ENCODE measurements at regions not wholly inside any gene's neighbourhood (a gene's known extent, or its start where the extent isn't known, plus 50 kb on each side); places are given as distances from the start of the nearest gene placed in this dataset.
"Not testable (repeated sequence)": the region's sequence is repeated elsewhere in the genome, so short reads cannot be mapped to it uniquely, and the experiment has no call there.

DNA sequence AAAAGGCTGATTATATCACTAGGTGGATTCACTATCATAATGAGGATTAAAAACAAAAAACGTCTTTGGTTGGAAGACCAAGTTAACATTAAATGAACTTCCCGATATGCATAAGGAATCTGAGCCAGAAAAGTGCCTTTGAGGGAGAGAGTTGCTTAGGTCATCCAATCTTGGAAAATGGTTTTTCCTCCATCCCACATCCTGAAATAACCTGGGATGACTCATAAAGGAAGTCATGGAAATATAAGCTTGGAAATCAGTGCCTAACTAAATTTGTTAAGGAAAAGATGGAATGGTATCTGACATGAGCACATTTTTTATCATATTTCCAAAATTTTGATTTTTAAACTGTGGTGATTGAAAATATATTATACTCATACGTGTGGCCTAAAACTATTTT lies 66.0 kb downstream of the KBTBD8 start:
- TF ChIP-seq YY1 (IDR thresholded peaks at IDR 0.05; ENCODE audit: insufficient read depth, insufficient read length) (no peak), SUZ12 (IDR thresholded peaks at IDR 0.05; ENCODE audit: extremely low read depth, insufficient read depth, insufficient read length) (no peak), ZNF274 (IDR thresholded peaks at IDR 0.05; ENCODE audit: low read depth, low read length) (no peak)
- Histone ChIP-seq H3K9me3 (ENCODE audit: insufficient read depth, low read length) (peaks cover 6% of the 10 kb centered on the region; the same call in 1 of the 2 replicates), H3K36me3 (ENCODE audit: insufficient read depth, insufficient read length, low read length) (no peaks in the 10 kb centered on the region), H3K27me3 (ENCODE audit: insufficient read depth, insufficient read length) (no peaks in the 10 kb centered on the region), H3K9ac (ENCODE audit: insufficient read length, low read depth) (no peak overlapping the region), H3K4me3 (ENCODE audit: insufficient read length, low read depth) (no peak overlapping the region), H3K4me1 (ENCODE audit: insufficient read depth, insufficient read length) (no peaks in the 10 kb centered on the region)
- DNase-seq (ENCODE audit: low read depth, low spot score) = no peak

DNA sequence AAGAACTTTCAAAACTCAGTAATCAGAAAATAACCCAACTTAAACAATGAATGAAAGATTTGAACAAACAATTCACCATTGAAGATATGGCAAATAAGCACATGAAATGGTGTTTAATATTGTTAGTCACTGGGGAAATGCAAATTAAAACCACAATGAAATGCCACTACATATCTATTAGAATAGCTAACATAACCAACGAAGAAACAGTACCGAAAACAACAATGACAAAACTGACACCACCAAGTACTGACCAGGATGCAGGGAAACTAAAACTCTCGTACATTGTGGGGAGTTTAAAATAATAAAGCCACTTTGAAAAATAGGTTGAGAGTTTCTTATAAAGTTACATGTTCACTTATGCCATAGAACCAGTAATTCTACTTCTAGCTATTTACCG lies 69.1 kb downstream of the KBTBD8 start:
- no peak overlapping the region for H3K4me3 ChIP-seq (ENCODE audit: insufficient read length, low read depth)
- H3K4me1 ChIP-seq (ENCODE audit: insufficient read depth, insufficient read length) = no peaks in the 10 kb centered on the region
- DNase-seq (ENCODE audit: low read depth, low spot score) = no peak
- H3K36me3 ChIP-seq (ENCODE audit: insufficient read depth, insufficient read length, low read length) = no peaks in the 10 kb centered on the region
- no peak overlapping the region for H3K9ac ChIP-seq (ENCODE audit: insufficient read length, low read depth)
- H3K27me3 ChIP-seq (ENCODE audit: insufficient read depth, insufficient read length) = no peaks in the 10 kb centered on the region
- no peaks in the 10 kb centered on the region for H3K9me3 ChIP-seq (ENCODE audit: insufficient read depth, low read length)
- TF ChIP-seq SUZ12 (IDR thresholded peaks at IDR 0.05; ENCODE audit: extremely low read depth, insufficient read depth, insufficient read length) (no peak), YY1 (IDR thresholded peaks at IDR 0.05; ENCODE audit: insufficient read depth, insufficient read length) (no peak), ZNF274 (IDR thresholded peaks at IDR 0.05; ENCODE audit: low read depth, low read length) (no peak)

DNA sequence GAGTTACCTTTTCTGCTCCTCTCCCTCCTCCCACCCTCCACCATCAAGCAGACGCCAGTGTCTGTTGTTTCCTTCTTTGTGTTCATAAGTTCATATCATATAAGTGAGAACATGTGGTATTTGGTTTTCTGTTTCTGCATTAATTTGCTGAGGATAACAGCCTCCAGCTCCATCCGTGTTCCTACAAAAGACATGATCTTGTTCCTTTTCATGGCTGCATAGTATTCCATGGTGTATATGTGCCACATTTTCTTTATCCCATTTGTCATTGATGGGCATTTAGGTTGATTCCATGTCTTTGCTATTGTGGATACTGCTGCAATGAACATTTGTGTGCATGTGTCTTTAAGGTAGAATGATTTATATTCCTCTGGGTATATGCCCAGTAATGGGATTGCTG lies 74.5 kb downstream of the KBTBD8 start:
- not testable (repeated sequence) for H3K36me3 ChIP-seq (ENCODE audit: insufficient read depth, insufficient read length, low read length); H3K27me3 ChIP-seq (ENCODE audit: insufficient read depth, insufficient read length); H3K4me3 ChIP-seq (ENCODE audit: insufficient read length, low read depth); DNase-seq (ENCODE audit: low read depth, low spot score); H3K9ac ChIP-seq (ENCODE audit: insufficient read length, low read depth); H3K9me3 ChIP-seq (ENCODE audit: insufficient read depth, low read length); H3K4me1 ChIP-seq (ENCODE audit: insufficient read depth, insufficient read length)

DNA sequence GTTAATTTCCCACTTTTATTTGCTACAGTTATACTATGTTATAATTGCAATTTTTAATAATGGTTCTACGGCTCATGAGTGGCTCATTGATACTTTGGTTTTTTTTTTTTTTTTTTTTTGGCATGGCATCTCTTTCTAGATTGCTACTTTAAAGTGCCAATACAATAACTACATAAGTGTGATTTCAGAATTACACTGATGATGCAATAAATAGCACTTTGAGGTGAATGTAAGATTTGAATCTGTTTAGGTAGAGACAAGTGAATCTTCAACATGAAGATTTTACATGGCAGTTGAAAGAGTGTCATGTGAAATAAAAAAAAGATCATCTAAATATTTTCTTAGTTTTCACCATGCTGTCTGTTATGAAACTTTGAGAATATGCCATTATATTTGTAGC lies 75.7 kb downstream of the KBTBD8 start:
- no peak overlapping the region for H3K4me3 ChIP-seq (ENCODE audit: insufficient read length, low read depth)
- no peaks in the 10 kb centered on the region for H3K9me3 ChIP-seq (ENCODE audit: insufficient read depth, low read length)
- H3K9ac ChIP-seq (ENCODE audit: insufficient read length, low read depth) = no peak overlapping the region
- no peaks in the 10 kb centered on the region for H3K4me1 ChIP-seq (ENCODE audit: insufficient read depth, insufficient read length)
- TF ChIP-seq ZNF274 (IDR thresholded peaks at IDR 0.05; ENCODE audit: low read depth, low read length) (no peak), YY1 (IDR thresholded peaks at IDR 0.05; ENCODE audit: insufficient read depth, insufficient read length) (no peak)
- no peak for DNase-seq (ENCODE audit: low read depth, low spot score)
- H3K36me3 ChIP-seq (ENCODE audit: insufficient read depth, insufficient read length, low read length) = no peaks in the 10 kb centered on the region
- H3K27me3 ChIP-seq (ENCODE audit: insufficient read depth, insufficient read length) = no peaks in the 10 kb centered on the region

DNA sequence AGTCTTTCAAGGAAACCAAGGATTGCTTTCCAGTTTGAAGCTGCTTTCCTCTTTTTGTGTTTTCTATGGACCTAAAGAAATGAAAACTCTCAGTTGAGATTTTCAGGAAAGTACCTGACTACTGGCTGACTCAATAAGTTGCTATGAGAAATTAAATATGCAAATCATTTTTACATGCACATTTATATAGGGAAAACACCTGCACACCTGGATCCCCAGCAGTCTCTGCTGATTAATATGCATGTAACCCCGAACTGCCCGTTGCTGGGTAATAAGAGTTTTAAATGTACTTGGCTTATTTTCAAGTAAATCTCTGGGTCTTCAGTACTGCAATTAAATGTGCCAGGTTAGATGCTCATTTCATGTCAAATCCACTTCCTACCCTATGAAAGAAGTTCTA lies 77.2 kb downstream of the KBTBD8 start:
- Histone ChIP-seq H3K9me3 (ENCODE audit: insufficient read depth, low read length) (no peaks in the 10 kb centered on the region), H3K4me1 (ENCODE audit: insufficient read depth, insufficient read length) (no peaks in the 10 kb centered on the region), H3K9ac (ENCODE audit: insufficient read length, low read depth) (no peak overlapping the region), H3K36me3 (ENCODE audit: insufficient read depth, insufficient read length, low read length) (no peaks in the 10 kb centered on the region), H3K4me3 (ENCODE audit: insufficient read length, low read depth) (no peak overlapping the region), H3K27me3 (ENCODE audit: insufficient read depth, insufficient read length) (no peaks in the 10 kb centered on the region)
- no peak for TF ChIP-seq SUZ12 (IDR thresholded peaks at IDR 0.05; ENCODE audit: extremely low read depth, insufficient read depth, insufficient read length)
- no peak for TF ChIP-seq ZNF274 (IDR thresholded peaks at IDR 0.05; ENCODE audit: low read depth, low read length)
- TF ChIP-seq YY1 (IDR thresholded peaks at IDR 0.05; ENCODE audit: insufficient read depth, insufficient read length) = no peak
- no peak for DNase-seq (ENCODE audit: low read depth, low spot score)

DNA sequence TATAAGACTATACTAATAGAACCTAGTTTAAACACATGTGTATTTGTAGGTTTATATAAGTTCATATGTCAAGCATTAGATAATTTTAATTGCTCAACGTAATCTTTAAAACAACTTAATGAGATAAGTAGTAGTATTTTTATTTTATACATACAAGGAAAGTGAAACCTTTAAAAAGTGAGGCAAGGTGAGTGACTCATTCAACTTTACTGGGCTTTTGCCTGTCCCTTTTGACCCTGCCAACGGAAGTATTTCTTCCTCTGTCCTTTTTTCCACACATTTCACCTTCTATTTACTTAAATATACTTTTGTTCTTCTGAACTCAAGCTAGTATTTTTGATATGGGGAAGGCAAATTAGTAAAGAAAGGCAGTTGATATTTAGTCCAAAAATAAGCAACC lies 78.5 kb downstream of the KBTBD8 start:
- no peaks in the 10 kb centered on the region for H3K36me3 ChIP-seq (ENCODE audit: insufficient read depth, insufficient read length, low read length)
- H3K9me3 ChIP-seq (ENCODE audit: insufficient read depth, low read length) = no peaks in the 10 kb centered on the region
- no peaks in the 10 kb centered on the region for H3K27me3 ChIP-seq (ENCODE audit: insufficient read depth, insufficient read length)
- DNase-seq (ENCODE audit: low read depth, low spot score) = no peak
- TF ChIP-seq YY1 (IDR thresholded peaks at IDR 0.05; ENCODE audit: insufficient read depth, insufficient read length) (no peak), SUZ12 (IDR thresholded peaks at IDR 0.05; ENCODE audit: extremely low read depth, insufficient read depth, insufficient read length) (no peak), ZNF274 (IDR thresholded peaks at IDR 0.05; ENCODE audit: low read depth, low read length) (no peak)
- no peaks in the 10 kb centered on the region for H3K4me1 ChIP-seq (ENCODE audit: insufficient read depth, insufficient read length)
- H3K4me3 ChIP-seq (ENCODE audit: insufficient read length, low read depth) = no peak overlapping the region
- H3K9ac ChIP-seq (ENCODE audit: insufficient read length, low read depth) = no peak overlapping the region

DNA sequence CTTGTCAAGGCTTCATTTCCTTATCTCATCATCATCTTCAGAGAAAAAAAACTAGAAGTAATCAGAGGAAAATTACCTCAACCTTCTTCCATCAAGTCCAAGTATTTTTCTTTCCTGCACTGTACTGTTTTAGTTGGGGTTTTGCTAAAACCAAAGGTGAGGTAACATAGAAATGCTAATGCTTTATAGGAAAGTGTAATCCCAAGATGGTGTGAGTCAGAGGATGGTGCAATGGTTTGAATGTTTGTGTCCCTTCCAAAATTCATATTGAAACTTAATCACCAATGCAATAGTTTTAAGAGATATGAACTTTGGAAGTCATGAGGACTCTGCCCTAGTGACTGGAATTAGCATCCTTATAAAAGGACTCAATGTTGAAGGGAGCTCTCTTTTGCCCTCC lies 79.5 kb downstream of the KBTBD8 start:
- Histone ChIP-seq H3K36me3 (ENCODE audit: insufficient read depth, insufficient read length, low read length) (no peaks in the 10 kb centered on the region), H3K9ac (ENCODE audit: insufficient read length, low read depth) (no peak overlapping the region), H3K27me3 (ENCODE audit: insufficient read depth, insufficient read length) (no peaks in the 10 kb centered on the region), H3K9me3 (ENCODE audit: insufficient read depth, low read length) (no peaks in the 10 kb centered on the region), H3K4me3 (ENCODE audit: insufficient read length, low read depth) (no peak overlapping the region), H3K4me1 (ENCODE audit: insufficient read depth, insufficient read length) (no peaks in the 10 kb centered on the region)
- TF ChIP-seq SUZ12 (IDR thresholded peaks at IDR 0.05; ENCODE audit: extremely low read depth, insufficient read depth, insufficient read length) (no peak), YY1 (IDR thresholded peaks at IDR 0.05; ENCODE audit: insufficient read depth, insufficient read length) (no peak), ZNF274 (IDR thresholded peaks at IDR 0.05; ENCODE audit: low read depth, low read length) (no peak)
- DNase-seq (ENCODE audit: low read depth, low spot score) = no peak

DNA sequence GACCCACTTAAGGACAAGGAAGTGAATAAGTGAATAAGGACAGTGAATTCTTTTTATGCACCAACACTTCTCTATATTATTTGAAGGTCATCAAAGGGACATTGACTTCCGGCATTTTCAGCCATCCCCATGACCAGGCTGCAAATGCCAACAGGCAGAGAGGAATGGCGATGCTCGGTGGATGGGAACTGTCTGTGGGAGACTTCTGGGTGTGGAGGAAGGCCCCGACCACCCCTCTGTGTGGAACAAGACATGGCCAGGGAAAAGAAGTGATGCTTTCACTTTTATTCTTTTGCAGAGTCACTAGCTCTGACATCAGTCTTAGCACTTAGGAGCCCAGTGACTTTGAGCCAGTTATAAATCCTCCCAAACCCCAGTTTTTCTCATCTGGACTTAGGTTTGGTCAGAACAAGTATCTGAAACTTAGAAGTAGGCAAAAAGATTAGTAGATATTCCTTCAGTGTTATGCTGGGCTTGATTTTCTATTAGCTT lies 84.5 kb downstream of the KBTBD8 start:
- Histone ChIP-seq H3K4me3 (ENCODE audit: insufficient read length, low read depth) (no peak overlapping the region), H3K36me3 (ENCODE audit: insufficient read depth, insufficient read length, low read length) (no peaks in the 10 kb centered on the region), H3K4me1 (ENCODE audit: insufficient read depth, insufficient read length) (no peaks in the 10 kb centered on the region), H3K9ac (ENCODE audit: insufficient read length, low read depth) (no peak overlapping the region), H3K9me3 (ENCODE audit: insufficient read depth, low read length) (peaks cover 7% of the 10 kb centered on the region), H3K27me3 (ENCODE audit: insufficient read depth, insufficient read length) (no peaks in the 10 kb centered on the region)
- DNase-seq (ENCODE audit: low read depth, low spot score) = no peak
- TF ChIP-seq YY1 (IDR thresholded peaks at IDR 0.05; ENCODE audit: insufficient read depth, insufficient read length) = no peak
- no peak for TF ChIP-seq SUZ12 (IDR thresholded peaks at IDR 0.05; ENCODE audit: extremely low read depth, insufficient read depth, insufficient read length)
- TF ChIP-seq ZNF274 (IDR thresholded peaks at IDR 0.05; ENCODE audit: low read depth, low read length) = no peak

Data from NT2/D1 (cell line).